ENCODE measurements at regions not wholly inside any gene's neighbourhood (a gene's known extent, or its start where the extent isn't known, plus 50 kb on each side); places are given as distances from the start of the nearest gene placed in this dataset.

- no peak for TF ChIP-seq CTCF (IDR thresholded peaks at IDR 0.05)
- no peak for TF ChIP-seq POLR2A (IDR thresholded peaks at IDR 0.05)
Measured at GRCh38 chr4:187937557-187937956, 58.0 kb upstream of the ZFP42 start.
